ENCODE measurements at regions not wholly inside any gene's neighbourhood (a gene's known extent, or its start where the extent isn't known, plus 50 kb on each side); places are given as distances from the start of the nearest gene placed in this dataset.

DNA sequence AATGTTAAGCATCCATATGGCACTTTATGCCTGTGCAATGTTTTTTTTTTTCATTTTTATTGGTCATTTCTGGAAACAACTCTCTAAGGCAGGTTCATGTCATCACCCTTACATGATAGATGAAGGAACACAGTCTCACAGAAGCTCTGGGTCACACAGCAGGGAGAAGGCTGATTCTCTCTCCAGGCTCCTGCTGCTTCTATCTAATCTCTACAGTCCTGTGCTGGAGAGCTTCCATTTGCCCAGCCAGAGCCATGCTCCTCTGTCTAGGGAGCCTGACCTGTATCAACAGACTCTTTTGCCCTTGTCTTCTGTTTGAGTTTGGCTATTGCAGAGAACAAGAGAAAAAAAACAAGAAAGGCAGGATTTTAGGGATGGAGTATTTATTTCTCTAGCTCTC lies 584.8 kb downstream of the MBD2 start:
- TF ChIP-seq, protein P1, sequence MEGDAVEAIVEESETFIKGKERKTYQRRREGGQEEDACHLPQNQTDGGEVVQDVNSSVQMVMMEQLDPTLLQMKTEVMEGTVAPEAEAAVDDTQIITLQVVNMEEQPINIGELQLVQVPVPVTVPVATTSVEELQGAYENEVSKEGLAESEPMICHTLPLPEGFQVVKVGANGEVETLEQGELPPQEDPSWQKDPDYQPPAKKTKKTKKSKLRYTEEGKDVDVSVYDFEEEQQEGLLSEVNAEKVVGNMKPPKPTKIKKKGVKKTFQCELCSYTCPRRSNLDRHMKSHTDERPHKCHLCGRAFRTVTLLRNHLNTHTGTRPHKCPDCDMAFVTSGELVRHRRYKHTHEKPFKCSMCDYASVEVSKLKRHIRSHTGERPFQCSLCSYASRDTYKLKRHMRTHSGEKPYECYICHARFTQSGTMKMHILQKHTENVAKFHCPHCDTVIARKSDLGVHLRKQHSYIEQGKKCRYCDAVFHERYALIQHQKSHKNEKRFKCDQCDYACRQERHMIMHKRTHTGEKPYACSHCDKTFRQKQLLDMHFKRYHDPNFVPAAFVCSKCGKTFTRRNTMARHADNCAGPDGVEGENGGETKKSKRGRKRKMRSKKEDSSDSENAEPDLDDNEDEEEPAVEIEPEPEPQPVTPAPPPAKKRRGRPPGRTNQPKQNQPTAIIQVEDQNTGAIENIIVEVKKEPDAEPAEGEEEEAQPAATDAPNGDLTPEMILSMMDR (IDR thresholded peaks at IDR 0.05), result no peak
- no peak for TF ChIP-seq POLR2A (IDR thresholded peaks at IDR 0.05)
